ENCODE measurements at regions not wholly inside any gene's neighbourhood (a gene's known extent, or its start where the extent isn't known, plus 50 kb on each side); places are given as distances from the start of the nearest gene placed in this dataset.

GRCh38 chr2:150585221-150585971 lies 97.9 kb upstream of the RND3 start:
- DNase-seq (ENCODE audit: low spot score), result no peak

- DNase-seq (ENCODE audit: low spot score), result no peak
Observed at GRCh38 chr2:150584081-150584480, 96.6 kb upstream of the RND3 start.

- no peak for DNase-seq (ENCODE audit: low spot score)
Observed at GRCh38 chr2:150581717-150582472, 94.4 kb upstream of the RND3 start.

- DNase-seq (ENCODE audit: low spot score), result no peak
Observed at GRCh38 chr2:150578481-150578880, 91.0 kb upstream of the RND3 start.

- DNase-seq (ENCODE audit: low spot score), result no peak
Observed at GRCh38 chr2:150575861-150576260, 88.4 kb upstream of the RND3 start.

GRCh38 chr2:150572961-150573395 lies 85.5 kb upstream of the RND3 start:
- DNase-seq (ENCODE audit: low spot score), result no peak

GRCh38 chr2:150572194-150572766 lies 84.8 kb upstream of the RND3 start:
- no peak for DNase-seq (ENCODE audit: low spot score)

GRCh38 chr2:150571121-150571520 lies 83.7 kb upstream of the RND3 start:
- DNase-seq (ENCODE audit: low spot score), result no peak

GRCh38 chr2:150570712-150571111 lies 83.2 kb upstream of the RND3 start:
- no peak for DNase-seq (ENCODE audit: low spot score)

GRCh38 chr2:150569761-150570160 lies 82.3 kb upstream of the RND3 start:
- DNase-seq (ENCODE audit: low spot score), result no peak

GRCh38 chr2:150567771-150568301 lies 80.4 kb upstream of the RND3 start:
- no peak for DNase-seq (ENCODE audit: low spot score)

- no peak for DNase-seq (ENCODE audit: low spot score)
Observed at GRCh38 chr2:150566289-150566688, 78.8 kb upstream of the RND3 start.

GRCh38 chr2:150561076-150561475 lies 73.6 kb upstream of the RND3 start:
- DNase-seq (ENCODE audit: low spot score), result no peak

- DNase-seq (ENCODE audit: low spot score), result no peak
Observed at GRCh38 chr2:150557020-150557600, 69.6 kb upstream of the RND3 start.

GRCh38 chr2:150555611-150556356 lies 68.3 kb upstream of the RND3 start:
- no peak for DNase-seq (ENCODE audit: low spot score)

GRCh38 chr2:150554046-150554445 lies 66.6 kb upstream of the RND3 start:
- no peak for DNase-seq (ENCODE audit: low spot score)

GRCh38 chr2:150552041-150552820 lies 64.8 kb upstream of the RND3 start:
- DNase-seq (ENCODE audit: low spot score), result no peak

GRCh38 chr2:150549381-150549780 lies 61.9 kb upstream of the RND3 start:
- DNase-seq (ENCODE audit: low spot score), result no peak

GRCh38 chr2:150548527-150548926 lies 61.1 kb upstream of the RND3 start:
- peak; percentile 16 for DNase-seq (ENCODE audit: low spot score)

GRCh38 chr2:150545916-150546315 lies 58.4 kb upstream of the RND3 start:
- DNase-seq (ENCODE audit: low spot score), result no peak

- no peak for DNase-seq (ENCODE audit: low spot score)
Observed at GRCh38 chr2:150544731-150545130, 57.3 kb upstream of the RND3 start.

All from SW480 (cell line).